Keratinocyte (primary cell): ENCODE measurements at regions not wholly inside any gene's neighbourhood (a gene's known extent, or its start where the extent isn't known, plus 50 kb on each side); places are given as distances from the start of the nearest gene placed in this dataset.

Source experiments
- EZH2 ChIP-seq: IDR thresholded peaks from one replicate; pipeline ENCODE4 v1.6.1; 2012; ENCODE audit warnings: inconsistent platforms, mild to moderate bottlenecking, low read length, moderate library complexity
- TF ChIP-seq, protein P1 (sequence below), 3 experiments: IDR thresholded peaks in 1 of 3; conservative IDR thresholded peaks in 1 of 3; optimal IDR thresholded peaks in 1 of 3; 2 replicates in 2 of 3; 3 replicates in 1 of 3; pipeline versions ENCODE3 to v1.5.1; 2011; ENCODE audit warnings: low read length in 3 of 3, mild to moderate bottlenecking in 3 of 3, moderate library complexity in 2 of 3, control low read depth in 1 of 3, inconsistent platforms in 1 of 3; ENCODE audit not compliant: insufficient read depth in 2 of 3; ENCODE audit errors: extremely low read depth in 1 of 3

GRCh38 chr10:14409247-14409646 lies 78.5 kb upstream of the FRMD4A start:
- TF ChIP-seq, protein P1, sequence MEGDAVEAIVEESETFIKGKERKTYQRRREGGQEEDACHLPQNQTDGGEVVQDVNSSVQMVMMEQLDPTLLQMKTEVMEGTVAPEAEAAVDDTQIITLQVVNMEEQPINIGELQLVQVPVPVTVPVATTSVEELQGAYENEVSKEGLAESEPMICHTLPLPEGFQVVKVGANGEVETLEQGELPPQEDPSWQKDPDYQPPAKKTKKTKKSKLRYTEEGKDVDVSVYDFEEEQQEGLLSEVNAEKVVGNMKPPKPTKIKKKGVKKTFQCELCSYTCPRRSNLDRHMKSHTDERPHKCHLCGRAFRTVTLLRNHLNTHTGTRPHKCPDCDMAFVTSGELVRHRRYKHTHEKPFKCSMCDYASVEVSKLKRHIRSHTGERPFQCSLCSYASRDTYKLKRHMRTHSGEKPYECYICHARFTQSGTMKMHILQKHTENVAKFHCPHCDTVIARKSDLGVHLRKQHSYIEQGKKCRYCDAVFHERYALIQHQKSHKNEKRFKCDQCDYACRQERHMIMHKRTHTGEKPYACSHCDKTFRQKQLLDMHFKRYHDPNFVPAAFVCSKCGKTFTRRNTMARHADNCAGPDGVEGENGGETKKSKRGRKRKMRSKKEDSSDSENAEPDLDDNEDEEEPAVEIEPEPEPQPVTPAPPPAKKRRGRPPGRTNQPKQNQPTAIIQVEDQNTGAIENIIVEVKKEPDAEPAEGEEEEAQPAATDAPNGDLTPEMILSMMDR (optimal IDR thresholded peaks at IDR 0.05 in 1 of 3, IDR thresholded peaks at IDR 0.05 in 1 of 3, conservative IDR thresholded peaks at IDR 0.05 in 1 of 3; ENCODE audit: extremely low read depth in 1 of 3, insufficient read depth in 2 of 3, low read length in 3 of 3) = no peak
- TF ChIP-seq EZH2 = no peak
